HEK293 (cell line): ENCODE measurements at regions not wholly inside any gene's neighbourhood (a gene's known extent, or its start where the extent isn't known, plus 50 kb on each side); places are given as distances from the start of the nearest gene placed in this dataset.

Experiments used
- CTCF ChIA-PET: fragments of 350-600 bp; formaldehyde crosslinking; extraction: SDS; loops from one replicate; lab custom pipeline; 2021; ENCODE audit warnings: antibody characterized with exemption; lab: Yijun Ruan, JAX
- POLR2A ChIA-PET: fragments of 300-600 bp; formaldehyde crosslinking; extraction: SDS; loops from one replicate; lab custom pipeline; 2020; ENCODE audit warnings: antibody characterized with exemption, inconsistent platforms; lab: Yijun Ruan, JAX
- H3K27ac ChIP-seq: fragments of 200-500 bp; sonication (Bioruptor generic); 2 replicates; pipeline ENCODE4 v1.5.1; 2014; ENCODE audit warnings: low read depth, low read length, control low read depth, inconsistent platforms; ENCODE audit errors: extremely low read depth
- H3K36me3 ChIP-seq, 2 experiments: fragments of 200-500 bp in 1 of 2; sonication (Bioruptor generic) in 1 of 2; 1 replicate in 1 of 2; 2 replicates in 1 of 2; pipeline ENCODE4 v1.5.1; 2014 to 2017; ENCODE audit warnings: inconsistent platforms in 2 of 2, low read length in 2 of 2; ENCODE audit not compliant: control insufficient read depth in 2 of 2, insufficient read depth in 1 of 2
- H3K4me1 ChIP-seq: fragments of 200-500 bp; sonication (Bioruptor generic); 2 replicates; pipeline ENCODE4 v1.5.1; 2014; ENCODE audit warnings: mild to moderate bottlenecking, low read length, inconsistent platforms; ENCODE audit not compliant: control insufficient read depth, insufficient read depth
- H3K4me3 ChIP-seq: 2 replicates; pipeline ENCODE4 v1.5.1; 2011; ENCODE audit warnings: low read depth, mild to moderate bottlenecking, control low read depth, low read length, moderate library complexity
- H3K9me3 ChIP-seq: fragments of 200-500 bp; sonication (Bioruptor generic); 2 replicates; pipeline ENCODE4 v1.5.1; 2014; ENCODE audit warnings: low read depth, low read length, inconsistent platforms; ENCODE audit not compliant: control insufficient read depth, insufficient read depth
- GLIS2 ChIP-seq: fragments of 450-650 bp; formaldehyde crosslinking; IDR thresholded peaks from 2 replicates; pipeline ENCODE4 v1.5.1; 2016; ENCODE audit warnings: missing biosample characterization, missing genetic modification characterization
- HOXC10 ChIP-seq: sonication (generic); formaldehyde crosslinking; IDR thresholded peaks from 2 replicates; pipeline ENCODE4 v1.8.1; 2023; ENCODE audit warnings: mild to moderate bottlenecking, missing genetic modification reagents
- KLF9 ChIP-seq: fragments of 450-650 bp; formaldehyde crosslinking; IDR thresholded peaks from 2 replicates; pipeline ENCODE4 v1.5.1; 2016; ENCODE audit warnings: missing biosample characterization, missing genetic modification characterization, low read depth
- OVOL3 ChIP-seq: fragments of 450-650 bp; formaldehyde crosslinking; IDR thresholded peaks from 2 replicates; pipeline ENCODE4 v1.5.1; 2016; ENCODE audit warnings: missing biosample characterization, missing genetic modification characterization
- PRDM1 ChIP-seq: fragments of 450-650 bp; formaldehyde crosslinking; IDR thresholded peaks from 2 replicates; pipeline ENCODE4; 2016; ENCODE audit warnings: missing biosample characterization, missing genetic modification characterization
- PRDM10 ChIP-seq: fragments of 450-650 bp; formaldehyde crosslinking; IDR thresholded peaks from 2 replicates; pipeline ENCODE4 v1.5.1; 2016; ENCODE audit warnings: missing biosample characterization, missing genetic modification characterization
- REST ChIP-seq: fragments of 450-650 bp; formaldehyde crosslinking; IDR thresholded peaks from 2 replicates; pipeline ENCODE4 v1.5.1; 2016; ENCODE audit warnings: missing biosample characterization, missing genetic modification characterization
- ZBTB1 ChIP-seq: fragments of 450-650 bp; formaldehyde crosslinking; IDR thresholded peaks from 2 replicates; pipeline ENCODE4 v1.5.1; 2016; ENCODE audit warnings: missing biosample characterization, missing genetic modification characterization
- ZBTB48 ChIP-seq: fragments of 450-650 bp; formaldehyde crosslinking; IDR thresholded peaks from 2 replicates; pipeline ENCODE4 v1.5.1; 2016; ENCODE audit warnings: missing biosample characterization, missing genetic modification characterization
- ZNF2 ChIP-seq: fragments of 450-650 bp; formaldehyde crosslinking; IDR thresholded peaks from 2 replicates; pipeline ENCODE4 v1.5.1; 2016; ENCODE audit warnings: missing biosample characterization, missing genetic modification characterization
- ZNF211 ChIP-seq: fragments of 450-650 bp; formaldehyde crosslinking; IDR thresholded peaks from 2 replicates; pipeline ENCODE4 v1.5.1; 2016; ENCODE audit warnings: low read depth, missing biosample characterization, missing genetic modification characterization
- ZNF248 ChIP-seq: fragments of 450-650 bp; formaldehyde crosslinking; IDR thresholded peaks from 2 replicates; pipeline ENCODE4 v1.5.1; 2017; ENCODE audit warnings: missing biosample characterization, missing genetic modification characterization
- ZNF266 ChIP-seq: fragments of 450-650 bp; formaldehyde crosslinking; IDR thresholded peaks from 2 replicates; pipeline ENCODE4 v1.5.1; 2016; ENCODE audit warnings: missing biosample characterization, missing genetic modification characterization, low read depth
- ZNF350 ChIP-seq: fragments of 450-650 bp; formaldehyde crosslinking; IDR thresholded peaks from 2 replicates; pipeline ENCODE4 v1.5.0; 2017; ENCODE audit warnings: missing biosample characterization, mild to moderate bottlenecking, missing genetic modification characterization
- ZNF416 ChIP-seq: fragments of 450-650 bp; formaldehyde crosslinking; IDR thresholded peaks from 2 replicates; pipeline ENCODE4 v1.5.1; 2016; ENCODE audit warnings: missing biosample characterization, missing genetic modification characterization
- ZNF548 ChIP-seq: fragments of 450-650 bp; formaldehyde crosslinking; IDR thresholded peaks from 2 replicates; pipeline ENCODE4 v1.5.1; 2016; ENCODE audit warnings: missing biosample characterization, missing genetic modification characterization
- ZNF624 ChIP-seq: fragments of 450-650 bp; formaldehyde crosslinking; IDR thresholded peaks from 2 replicates; pipeline ENCODE4 v1.5.1; 2017; ENCODE audit warnings: missing biosample characterization, missing genetic modification characterization
- ZNF701 ChIP-seq: fragments of 450-650 bp; formaldehyde crosslinking; IDR thresholded peaks from 2 replicates; pipeline ENCODE4 v1.5.1; 2016; ENCODE audit warnings: missing biosample characterization, missing genetic modification characterization
- ZNF704 ChIP-seq: fragments of 450-650 bp; formaldehyde crosslinking; IDR thresholded peaks from 2 replicates; pipeline ENCODE4 v1.5.1; 2016; ENCODE audit warnings: missing biosample characterization, missing genetic modification characterization
- ZNF776 ChIP-seq: fragments of 450-650 bp; formaldehyde crosslinking; IDR thresholded peaks from 2 replicates; pipeline ENCODE4 v1.5.0; 2017; ENCODE audit warnings: missing biosample characterization, missing genetic modification characterization, borderline replicate concordance
- ZNF830 ChIP-seq: fragments of 450-650 bp; IDR thresholded peaks from 2 replicates; pipeline ENCODE4 v1.5.0; 2018; ENCODE audit warnings: missing biosample characterization, missing genetic modification characterization, low read depth, mild to moderate bottlenecking, moderate library complexity

GRCh38 chr7:13179775-13180523 lies 492.5 kb downstream of the ARL4A start (continued):
- TF ChIP-seq ZNF248 (tag by site-specific recombination) = no peak
- TF ChIP-seq ZBTB1 = no peak
- no peak for TF ChIP-seq ZNF211 (tag by site-specific recombination)
- TF ChIP-seq ZNF350 (tag by site-specific recombination) = no peak
- TF ChIP-seq ZNF624 (tag by site-specific recombination) = no peak
- TF ChIP-seq ZNF776 (tag by site-specific recombination) = no peak
- TF ChIP-seq ZNF701 = no peak
- no peak for TF ChIP-seq ZNF266
- no peak for TF ChIP-seq HOXC10 (CRISPR knock-in tag)
- no peak for TF ChIP-seq ZNF704 (tag by site-specific recombination)

- H3K4me1 ChIP-seq = peaks cover 4% of the 10 kb centered on the region; the same call in 1 of the 2 replicates
- no peak overlapping the region for H3K27ac ChIP-seq
- CTCF ChIA-PET = no interaction called here
- H3K9me3 ChIP-seq = no peaks in the 10 kb centered on the region
- no peaks in the 10 kb centered on the region for H3K36me3 ChIP-seq
- POLR2A ChIA-PET = no interaction called here
- TF ChIP-seq OVOL3 (tag by site-specific recombination) (no peak), PRDM10 (peak; percentile 32; the same call in 1 of the 2 replicates), ZNF416 (tag by site-specific recombination) (no peak)
- no peak overlapping the region for H3K4me3 ChIP-seq
Observed at GRCh38 chr7:13181216-13181615, 493.8 kb downstream of the ARL4A start.

- TF ChIP-seq REST (tag by site-specific recombination) (no peak), PRDM1 (tag by site-specific recombination) (no peak), GLIS2 (tag by site-specific recombination) (no peak), ZNF830 (tag by site-specific recombination) (no peak), KLF9 (no peak), ZNF548 (tag by site-specific recombination) (no peak), ZNF2 (tag by site-specific recombination) (no peak), ZBTB48 (tag by site-specific recombination) (no peak)
- TF ChIP-seq, all 188 proteins: peak for 0
- POLR2A ChIA-PET = no interaction called here
- Histone ChIP-seq H3K4me1 (no peaks in the 10 kb centered on the region), H3K27ac (no peak overlapping the region), H3K4me3 (no peak overlapping the region), H3K9me3 (no peaks in the 10 kb centered on the region), H3K36me3 (no peaks in the 10 kb centered on the region)
- CTCF ChIA-PET = interaction anchor here (0.7 kb wide), 2 partner anchors 40 to 1967 kb away, joined by 3 read pairs; no protein-coding TSS in a partner anchor
Observed at GRCh38 chr7:13185139-13185538, 497.7 kb downstream of the ARL4A start.
